AG04449 (cell line): ENCODE measurements at regions not wholly inside any gene's neighbourhood (a gene's known extent, or its start where the extent isn't known, plus 50 kb on each side); places are given as distances from the start of the nearest gene placed in this dataset.
A peak's percentile ranks its signal among the peaks of the same experiment; 100 is the strongest.
"Not testable (repeated sequence)": the region's sequence is repeated elsewhere in the genome, so short reads cannot be mapped to it uniquely, and the experiment has no call there.

Source experiments
- CTCF ChIA-PET: fragments of 350-600 bp; formaldehyde crosslinking; extraction: SDS; loops from one replicate; lab custom pipeline; 2021; ENCODE audit warnings: antibody characterized with exemption; lab: Yijun Ruan, JAX
- POLR2A ChIA-PET: fragments of 400-600, 350-600 bp; formaldehyde crosslinking; extraction: SDS; loops from one replicate; lab custom pipeline; 2020; ENCODE audit warnings: antibody characterized with exemption, inconsistent platforms; lab: Yijun Ruan, JAX
- DNase-seq: peaks from one replicate; pipeline ENCODE4 v3.0.0-alpha.2; 2010; ENCODE audit warnings: low read depth, low spot score
- H3K4me3 ChIP-seq: 2 replicates; pipeline ENCODE4 v1.5.1; 2011; ENCODE audit warnings: low read depth, mild to moderate bottlenecking, control low read depth, low read length
- CTCF ChIP-seq: IDR thresholded peaks from one replicate; pipeline ENCODE4 v1.5.1; 2011; ENCODE audit warnings: mild to moderate bottlenecking, moderate library complexity, low read length, control low read depth, inconsistent platforms; ENCODE audit not compliant: insufficient read depth; ENCODE audit errors: missing control alignments

- CTCF ChIA-PET = interaction anchor here (1.4 kb wide), 1 partner anchor 124 kb away, joined by 5 read pairs; no protein-coding TSS in a partner anchor
- POLR2A ChIA-PET = no interaction called here
- no peak overlapping the region for H3K4me3 ChIP-seq
- TF ChIP-seq CTCF = no peak
- DNase-seq = no peak
Measured at GRCh38 chr17:13154930-13155329, 137.1 kb upstream of the ELAC2 start.

GRCh38 chr17:13154398-13154797 lies 136.6 kb upstream of the ELAC2 start:
- ChIA-PET POLR2A (no interaction called here), CTCF (interaction anchor here (1.4 kb wide), 1 partner anchor 124 kb away, joined by 5 read pairs; no protein-coding TSS in a partner anchor)
- peak; percentile 42 for DNase-seq
- TF ChIP-seq CTCF = no peak
- H3K4me3 ChIP-seq = no peak overlapping the region

- TF ChIP-seq CTCF = no peak
- POLR2A ChIA-PET = no interaction called here
- DNase-seq = peak; percentile 54
- H3K4me3 ChIP-seq = no peak overlapping the region
- CTCF ChIA-PET = no interaction called here
Measured at GRCh38 chr17:13153036-13153435, 135.2 kb upstream of the ELAC2 start.

- ChIA-PET POLR2A (no interaction called here), CTCF (no interaction called here)
- TF ChIP-seq CTCF = no peak
- H3K4me3 ChIP-seq = no peak overlapping the region
- peak; percentile 31 for DNase-seq
Measured at GRCh38 chr17:13152501-13152900, 134.7 kb upstream of the ELAC2 start.

GRCh38 chr17:13150738-13151137 lies 132.9 kb upstream of the ELAC2 start:
- CTCF ChIA-PET = not testable (repeated sequence)

GRCh38 chr17:13143001-13143400 lies 125.2 kb upstream of the ELAC2 start:
- TF ChIP-seq CTCF = no peak
- CTCF ChIA-PET = no interaction called here
- POLR2A ChIA-PET = no interaction called here
- no peak for DNase-seq
- H3K4me3 ChIP-seq = no peak overlapping the region

More at GRCh38 chr17:13150738-13151137, 132.9 kb upstream of the ELAC2 start:
- DNase-seq, H3K4me3 ChIP-seq, POLR2A ChIA-PET: not testable (repeated sequence)

DNA sequence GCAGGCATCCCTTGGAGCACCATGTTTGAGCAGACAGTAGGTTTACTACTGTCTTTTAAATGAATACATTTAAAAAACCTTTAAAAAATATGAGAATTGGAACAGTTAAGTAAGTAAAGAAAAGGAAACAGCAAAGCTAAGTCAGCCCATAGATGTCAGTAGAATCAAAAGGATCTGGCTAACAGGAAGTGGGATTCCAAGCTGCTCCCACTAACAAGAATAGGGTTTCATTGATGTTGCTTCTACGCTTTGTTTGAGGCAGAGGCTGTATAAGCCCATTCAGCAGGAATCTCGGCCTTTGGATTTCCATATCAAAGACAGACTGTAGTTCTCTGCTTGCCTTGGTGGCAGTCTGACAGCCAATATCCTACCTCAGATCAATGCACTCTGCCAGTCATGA lies 122.9 kb upstream of the ELAC2 start:
- DNase-seq = no peak
- ChIA-PET CTCF (interaction anchor here (0.6 to 1.9 kb wide), 4 partner anchors 11 to 435 kb away, joined by 3 to 6 read pairs (median 4); no protein-coding TSS in a partner anchor), POLR2A (no interaction called here)
- peak; percentile 3 for TF ChIP-seq CTCF
- H3K4me3 ChIP-seq = no peak overlapping the region
